HT-29 (cell line): ENCODE measurements at regions not wholly inside any gene's neighbourhood (a gene's known extent, or its start where the extent isn't known, plus 50 kb on each side); places are given as distances from the start of the nearest gene placed in this dataset.
A peak's percentile ranks its signal among the peaks of the same experiment; 100 is the strongest.

Experiments
- DNase-seq: peaks from one replicate; pipeline ENCODE4 v3.0.0-alpha.2; 2015; ENCODE audit warnings: low spot score

GRCh38 chr5:8137941-8138550, 269.1 kb downstream of the MTRR start:
- no peak for DNase-seq

GRCh38 chr5:8138884-8139283, 269.9 kb downstream of the MTRR start:
- no peak for DNase-seq

GRCh38 chr5:8150791-8151190, 281.8 kb downstream of the MTRR start:
- no peak for DNase-seq

- DNase-seq: no peak
Observed at GRCh38 chr5:8156706-8157105, 287.8 kb downstream of the MTRR start.

GRCh38 chr5:8157320-8157822, 288.4 kb downstream of the MTRR start:
- no peak for DNase-seq

- no peak for DNase-seq
Observed at GRCh38 chr5:8176101-8176693, 307.2 kb downstream of the MTRR start.

- peak; percentile 84 for DNase-seq
Observed at GRCh38 chr5:8184455-8185063, 315.6 kb downstream of the MTRR start.

GRCh38 chr5:8185852-8186251, 316.9 kb downstream of the MTRR start:
- no peak for DNase-seq

GRCh38 chr5:8188874-8189565, 320.1 kb downstream of the MTRR start:
- DNase-seq: no peak

- no peak for DNase-seq
Observed at GRCh38 chr5:8192840-8193239, 323.9 kb downstream of the MTRR start.

GRCh38 chr5:8196061-8196460, 327.1 kb downstream of the MTRR start:
- DNase-seq: no peak

- no peak for DNase-seq
Observed at GRCh38 chr5:8208307-8208706, 339.4 kb downstream of the MTRR start.

- no peak for DNase-seq
Observed at GRCh38 chr5:8209500-8209899, 340.6 kb downstream of the MTRR start.

- DNase-seq: no peak
Observed at GRCh38 chr5:8213701-8214240, 344.8 kb downstream of the MTRR start.

- no peak for DNase-seq
Observed at GRCh38 chr5:8216921-8217320, 348.0 kb downstream of the MTRR start.

- no peak for DNase-seq
Observed at GRCh38 chr5:8226148-8226547, 357.2 kb downstream of the MTRR start.

GRCh38 chr5:8227112-8227511, 358.2 kb downstream of the MTRR start:
- DNase-seq: no peak

- DNase-seq: no peak
Observed at GRCh38 chr5:8229551-8229950, 360.6 kb downstream of the MTRR start.

GRCh38 chr5:8230868-8231267, 361.9 kb downstream of the MTRR start:
- DNase-seq: no peak

GRCh38 chr5:8233479-8233878, 364.5 kb downstream of the MTRR start:
- no peak for DNase-seq

- DNase-seq: no peak
Observed at GRCh38 chr5:8234179-8234770, 365.3 kb downstream of the MTRR start.

- no peak for DNase-seq
Observed at GRCh38 chr5:8238080-8238479, 369.1 kb downstream of the MTRR start.
